Right atrium auricular region (tissue), 2 donors: ENCODE measurements at regions not wholly inside any gene's neighbourhood (a gene's known extent, or its start where the extent isn't known, plus 50 kb on each side); places are given as distances from the start of the nearest gene placed in this dataset.
"Not testable (repeated sequence)": the region's sequence is repeated elsewhere in the genome, so short reads cannot be mapped to it uniquely, and the experiment has no call there.

Experiments used
- DNase-seq: peaks from one replicate; pipeline ENCODE4 v3.0.0-alpha.2; 2019; ENCODE audit warnings: low spot score
- H3K27ac ChIP-seq, 2 donors: fragments of 200-600 bp; sonication (generic); 1 replicate in 1 of 2; 2 replicates in 1 of 2; pipeline ENCODE4 v1.5.1; 2016 to 2019
- H3K27me3 ChIP-seq, 2 donors: fragments of 200-600 bp; sonication (generic); one replicate each; pipeline versions ENCODE4 v1.5.1 to v1.6.0; 2017 to 2019
- H3K36me3 ChIP-seq: fragments of 200-600 bp; sonication (generic); one replicate; pipeline ENCODE4 v1.5.1; 2016
- H3K4me1 ChIP-seq, 2 donors: fragments of 200-600 bp; sonication (generic); one replicate each; pipeline versions ENCODE4 v1.5.1 to v1.6.0; 2017 to 2019
- H3K4me3 ChIP-seq, 2 donors: fragments of 200-600 bp; sonication (generic); 1 replicate in 1 of 2; 2 replicates in 1 of 2; pipeline ENCODE4 v1.5.1; 2017 to 2019; ENCODE audit warnings: mild to moderate bottlenecking in 1 of 2, moderate library complexity in 1 of 2
- H3K9me3 ChIP-seq, 2 donors: fragments of 200-600 bp; sonication (generic); one replicate each; pipeline ENCODE4 v1.5.1; 2019
- CTCF ChIP-seq, 2 donors: fragments of 200-600 bp; sonication (generic); IDR thresholded peaks; one replicate each; pipeline ENCODE4 v1.5.1; 2019; ENCODE audit warnings: antibody characterized with exemption in 2 of 2

GRCh38 chr7:83276250-83276649 is 113.6 kb upstream of the PCLO start:
- H3K4me1 ChIP-seq = no peaks in the 10 kb centered on the region
- no peak overlapping the region for H3K4me3 ChIP-seq
- no peak for DNase-seq
- no peaks in the 10 kb centered on the region for H3K9me3 ChIP-seq
- H3K36me3 ChIP-seq = no peaks in the 10 kb centered on the region
- no peaks in the 10 kb centered on the region for H3K27me3 ChIP-seq
- no peak for TF ChIP-seq CTCF (IDR thresholded peaks at IDR 0.05)
- no peak overlapping the region for H3K27ac ChIP-seq

GRCh38 chr7:83273699-83274098 is 111.0 kb upstream of the PCLO start:
- H3K4me3 ChIP-seq = no peak overlapping the region
- no peak for TF ChIP-seq CTCF (IDR thresholded peaks at IDR 0.05)
- H3K9me3 ChIP-seq = no peaks in the 10 kb centered on the region
- no peaks in the 10 kb centered on the region for H3K27me3 ChIP-seq
- no peaks in the 10 kb centered on the region for H3K36me3 ChIP-seq
- no peaks in the 10 kb centered on the region for H3K4me1 ChIP-seq
- no peak for DNase-seq
- H3K27ac ChIP-seq = no peak overlapping the region

DNA sequence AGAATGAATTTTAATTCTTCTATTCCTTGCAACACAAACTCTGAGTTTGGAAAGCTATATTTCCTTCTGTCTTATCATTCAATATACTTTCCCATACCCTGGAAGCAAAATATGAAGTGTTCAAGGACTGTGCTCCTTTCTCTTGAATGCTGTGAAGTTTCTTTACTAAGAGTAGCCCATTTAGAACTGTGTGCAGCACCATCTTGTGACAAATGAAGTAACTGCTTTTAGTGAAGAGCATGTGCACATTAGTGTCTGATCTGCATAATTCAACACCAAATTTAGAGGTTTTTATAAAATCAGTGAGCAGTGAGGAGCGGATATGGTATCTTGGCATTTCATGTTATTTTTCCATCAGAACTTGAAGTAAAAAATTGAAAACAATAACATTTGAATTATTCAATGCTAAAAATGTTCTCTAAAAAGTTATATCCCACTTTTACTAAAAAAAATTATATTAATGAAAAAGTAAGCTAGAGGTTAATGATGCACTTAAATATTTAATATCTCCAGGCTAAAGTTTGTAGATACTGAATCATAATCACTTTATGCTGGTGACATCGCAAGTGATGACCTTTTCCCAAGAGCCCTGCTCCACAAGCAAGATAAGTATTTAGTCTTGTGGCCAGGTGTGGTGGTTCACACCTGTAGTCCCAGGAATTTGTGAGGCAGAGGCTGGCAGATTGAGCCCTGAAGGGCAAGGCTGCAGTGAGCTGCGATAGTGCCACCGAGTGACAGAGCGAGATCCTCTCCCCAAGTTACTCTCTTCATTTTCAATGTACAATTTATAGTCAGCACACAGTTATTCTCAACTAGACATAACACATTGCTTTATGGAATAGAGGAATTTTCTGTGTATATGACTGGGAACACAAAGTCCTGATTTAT is 108.8 kb upstream of the PCLO start:
- DNase-seq = no peak
- no peak overlapping the region for H3K27ac ChIP-seq
- H3K36me3 ChIP-seq = no peaks in the 10 kb centered on the region
- no peaks in the 10 kb centered on the region for H3K9me3 ChIP-seq
- H3K27me3 ChIP-seq = no peaks in the 10 kb centered on the region
- H3K4me1 ChIP-seq = no peaks in the 10 kb centered on the region
- TF ChIP-seq CTCF (IDR thresholded peaks at IDR 0.05) = peak in 1 of 2 donors; percentile 49
- H3K4me3 ChIP-seq = no peak overlapping the region

DNA sequence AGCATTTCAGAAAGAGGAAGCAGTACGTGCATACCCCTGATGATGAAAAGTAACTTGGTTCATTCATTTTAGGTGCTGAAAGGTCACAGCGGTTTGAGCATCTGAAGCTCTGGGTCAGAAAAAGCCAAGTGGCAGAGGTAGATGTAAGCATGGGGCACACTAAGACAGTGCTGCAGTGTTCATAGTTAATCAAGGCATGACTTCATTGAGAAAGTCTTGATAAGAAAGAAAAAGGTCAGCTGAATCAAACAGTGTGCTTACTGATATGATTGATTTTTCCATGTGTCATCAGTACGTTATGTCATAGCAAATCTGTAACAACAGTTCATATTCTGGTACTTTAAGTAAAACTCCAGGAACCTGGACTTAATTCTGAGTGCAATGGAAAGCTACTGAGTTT is 107.7 kb upstream of the PCLO start:
- H3K36me3 ChIP-seq = no peaks in the 10 kb centered on the region
- H3K27ac ChIP-seq = no peak overlapping the region
- no peak for TF ChIP-seq CTCF (IDR thresholded peaks at IDR 0.05)
- no peaks in the 10 kb centered on the region for H3K4me1 ChIP-seq
- no peaks in the 10 kb centered on the region for H3K27me3 ChIP-seq
- H3K9me3 ChIP-seq = no peaks in the 10 kb centered on the region
- no peak overlapping the region for H3K4me3 ChIP-seq
- DNase-seq = no peak

DNA sequence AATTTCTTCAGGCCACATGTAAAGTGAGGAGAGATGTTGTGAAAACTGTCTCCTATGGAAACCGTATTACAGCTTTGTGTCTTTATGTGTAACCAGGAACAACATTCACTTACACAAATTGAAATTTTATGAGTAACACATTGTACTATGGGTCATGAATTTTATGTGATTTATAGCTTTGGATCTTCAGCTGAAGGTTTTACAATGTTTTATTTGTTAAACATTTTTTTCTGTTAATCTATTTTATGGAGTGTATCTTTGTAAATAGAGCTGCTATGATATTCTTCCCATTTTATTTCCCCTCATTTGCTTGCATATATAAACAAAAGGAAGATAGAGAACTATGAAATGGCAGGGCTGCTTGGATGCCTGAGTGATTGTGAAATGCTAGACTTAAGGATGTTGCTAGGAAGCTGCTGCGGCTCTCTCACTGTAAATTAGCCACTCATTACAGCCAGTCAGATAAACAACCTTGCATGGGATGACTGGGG is 104.5 kb upstream of the PCLO start:
- TF ChIP-seq CTCF (IDR thresholded peaks at IDR 0.05) = no peak

DNA sequence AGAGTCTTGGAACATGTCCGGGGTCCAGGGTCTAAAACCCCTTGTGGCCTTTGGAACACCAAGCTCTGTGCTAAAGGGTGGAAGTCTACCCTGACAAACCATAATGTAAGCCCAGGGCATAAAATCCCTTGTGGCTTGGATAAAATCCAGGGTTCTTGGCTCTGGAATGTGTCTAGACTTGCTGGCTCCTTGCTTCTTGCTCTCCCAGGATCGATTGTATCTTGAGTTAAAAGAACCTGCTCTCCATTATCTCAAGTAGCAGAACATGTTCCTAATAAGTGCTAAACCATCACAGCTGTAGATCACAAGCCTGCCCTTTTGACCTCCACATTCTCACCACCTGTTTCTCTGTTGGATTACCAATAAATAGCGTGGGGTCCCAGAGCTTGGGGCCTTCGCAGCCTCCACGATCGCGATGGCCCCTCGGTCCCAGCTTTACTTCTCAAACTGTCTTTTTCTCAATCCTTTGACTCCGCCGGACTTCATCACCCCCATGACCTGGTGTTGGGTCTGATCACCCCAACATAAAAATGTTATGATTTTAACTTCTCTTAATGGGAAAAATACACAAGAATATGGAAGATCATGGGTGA is 100.9 kb upstream of the PCLO start:
- not testable (repeated sequence) for DNase-seq, H3K36me3 ChIP-seq, H3K27ac ChIP-seq, H3K4me3 ChIP-seq, H3K9me3 ChIP-seq, H3K4me1 ChIP-seq, H3K27me3 ChIP-seq

More for the DNA sequence above, 104.5 kb upstream of the PCLO start:
- Histone ChIP-seq H3K36me3 (no peaks in the 10 kb centered on the region), H3K4me3 (no peak overlapping the region), H3K4me1 (no peaks in the 10 kb centered on the region), H3K27me3 (no peaks in the 10 kb centered on the region), H3K9me3 (no peaks in the 10 kb centered on the region), H3K27ac (no peak overlapping the region)
- no peak for DNase-seq
